DND-41 (cell line): ENCODE measurements at regions not wholly inside any gene's neighbourhood (a gene's known extent, or its start where the extent isn't known, plus 50 kb on each side); places are given as distances from the start of the nearest gene placed in this dataset.

Source experiments
- CTCF ChIP-seq: IDR thresholded peaks from 2 replicates; pipeline ENCODE4 v1.5.1; 2012; ENCODE audit warnings: borderline replicate concordance, low read length, moderate library complexity, mild to moderate bottlenecking; ENCODE audit not compliant: poor library complexity, severe bottlenecking; ENCODE audit errors: extremely low read depth
- EZH2 ChIP-seq: IDR thresholded peaks from 3 replicates; pipeline ENCODE4 v1.6.1; 2012; ENCODE audit warnings: borderline replicate concordance, low read depth, mild to moderate bottlenecking, moderate library complexity, low read length, inconsistent platforms; ENCODE audit not compliant: severe bottlenecking

GRCh38 chr10:78772486-78772885 lies 296.3 kb upstream of the ZMIZ1 start:
- TF ChIP-seq CTCF (no peak), EZH2 (no peak)
